ENCODE measurements at regions not wholly inside any gene's neighbourhood (a gene's known extent, or its start where the extent isn't known, plus 50 kb on each side); places are given as distances from the start of the nearest gene placed in this dataset.

DNA sequence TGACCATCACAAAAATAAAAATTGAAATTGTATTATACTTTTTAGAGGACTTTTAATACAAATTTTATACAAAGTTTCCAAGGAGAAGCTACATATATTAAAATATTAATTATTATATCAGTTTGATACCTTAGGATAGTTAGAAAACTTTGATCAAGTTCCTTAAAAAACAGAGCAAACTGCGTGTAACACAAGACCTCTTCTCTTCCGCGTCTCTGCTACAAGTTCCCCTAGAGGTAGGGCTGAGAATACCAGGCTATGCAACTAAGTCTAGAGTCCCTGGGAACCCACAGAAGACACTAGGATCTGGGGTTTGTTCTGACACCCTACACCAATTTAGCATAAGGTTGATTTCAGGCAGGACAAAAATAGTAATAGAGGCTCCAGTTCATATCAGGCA lies 319.0 kb downstream of the FOXG1 start:
- intact Hi-C loops (cut with DNase I), result no loop called here
- no peak for DNase-seq (ENCODE audit: low spot score)
- no peak for ATAC-seq

DNA sequence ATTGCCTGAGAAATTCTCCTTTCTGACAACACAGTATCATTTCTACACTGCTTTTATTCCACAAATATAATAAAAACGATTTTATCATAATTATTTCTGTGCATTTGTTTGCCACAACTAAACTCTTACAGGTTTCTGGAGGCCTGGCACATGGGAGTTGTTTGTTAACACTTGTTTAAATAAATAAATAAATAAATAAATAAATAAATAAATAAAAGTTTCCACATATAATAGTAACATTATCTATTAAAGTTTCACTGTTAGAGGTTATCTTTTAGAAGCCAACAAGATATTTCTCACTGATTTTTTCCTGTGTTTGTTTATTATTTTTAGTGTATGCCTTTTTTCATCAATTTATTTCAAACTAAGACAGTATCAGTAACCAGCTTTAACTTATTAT lies 323.3 kb downstream of the FOXG1 start:
- intact Hi-C loops (cut with DNase I), result no loop called here
- DNase-seq (ENCODE audit: low spot score) (no peak), ATAC-seq (no peak)

DNA sequence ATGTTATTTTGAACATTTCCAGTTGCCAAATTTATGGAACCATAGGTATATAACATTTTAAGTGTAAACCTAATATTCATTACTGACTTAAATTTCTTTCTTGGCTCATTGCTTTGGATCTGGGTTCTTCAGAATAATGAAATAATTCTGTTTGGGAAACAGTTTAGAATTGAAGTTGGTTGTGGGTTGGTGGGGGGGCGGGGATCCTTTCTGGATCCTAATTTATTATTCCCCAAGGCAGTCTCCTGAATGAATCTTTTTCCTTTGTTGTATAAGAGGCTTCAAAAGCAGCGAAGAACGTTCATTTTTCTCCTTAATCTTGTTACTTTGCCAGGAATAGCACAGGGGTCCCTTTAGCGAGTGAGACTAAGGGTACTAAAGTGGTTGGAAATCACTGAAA lies 325.5 kb downstream of the FOXG1 start:
- ATAC-seq, result no peak
- no peak for DNase-seq (ENCODE audit: low spot score)
- intact Hi-C loops (cut with DNase I), result no loop called here

DNA sequence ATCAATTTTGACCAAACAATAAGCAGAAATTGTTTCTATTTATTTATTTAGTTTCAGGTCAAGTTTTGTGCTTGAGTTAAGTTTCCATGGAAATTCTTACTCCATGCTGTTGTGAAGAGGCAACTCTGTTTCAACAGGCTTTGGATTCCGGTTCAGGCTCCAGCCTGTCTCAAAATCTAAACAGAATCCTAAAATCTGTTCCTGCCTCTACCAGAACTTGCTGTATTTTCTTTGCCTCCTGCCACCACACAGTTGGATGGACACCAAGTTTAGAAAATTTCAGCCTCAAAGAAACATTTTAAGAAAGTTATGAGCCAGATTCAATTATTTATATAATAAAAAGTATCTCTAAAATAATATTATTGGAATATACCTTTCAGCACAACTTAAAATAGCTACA lies 330.9 kb downstream of the FOXG1 start:
- intact Hi-C loops (cut with DNase I), result no loop called here
- no peak for ATAC-seq
- DNase-seq (ENCODE audit: low spot score), result no peak

DNA sequence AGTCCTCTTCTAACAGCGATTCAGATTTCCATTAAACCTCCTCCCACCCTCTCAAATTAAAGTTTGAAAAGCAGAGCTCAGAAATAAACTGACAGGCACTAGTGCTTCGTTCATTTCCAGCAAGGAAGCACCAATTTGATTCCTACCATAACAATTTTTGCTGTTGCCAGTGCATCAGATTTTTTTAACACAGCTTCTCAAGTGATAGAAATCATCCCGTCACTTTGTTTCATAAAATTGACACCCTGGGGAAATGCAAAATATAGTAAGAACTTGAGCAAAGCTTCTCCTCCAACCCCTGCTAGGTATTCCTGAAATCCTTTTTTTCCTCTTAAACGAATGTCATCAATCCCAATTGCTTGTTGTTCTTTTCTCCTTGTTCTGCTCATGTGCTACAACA lies 332.1 kb downstream of the FOXG1 start:
- intact Hi-C loops (cut with DNase I), result no loop called here
- no peak for DNase-seq (ENCODE audit: low spot score)
- ATAC-seq, result no peak

DNA sequence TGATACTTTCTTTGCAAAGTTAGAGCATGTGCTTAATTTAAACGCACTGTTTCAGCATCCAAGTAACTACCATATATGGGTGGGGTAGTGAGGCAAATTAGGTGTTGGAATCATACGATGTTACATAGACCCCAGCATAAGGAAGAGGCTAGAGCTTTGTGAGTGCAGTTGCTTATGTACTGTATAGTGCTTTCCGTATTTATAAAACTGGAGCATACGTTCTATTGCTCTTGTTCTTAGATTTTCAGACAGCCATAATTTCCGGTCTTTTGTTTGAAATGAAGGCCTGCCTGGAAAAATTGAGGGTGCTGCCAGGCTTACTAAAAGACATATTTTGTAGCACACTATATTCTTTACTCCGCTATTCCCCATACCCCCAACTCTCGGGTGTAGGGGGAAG lies 335.7 kb downstream of the FOXG1 start:
- intact Hi-C loops (cut with DNase I), result no loop called here
- ATAC-seq, result no peak

DNA sequence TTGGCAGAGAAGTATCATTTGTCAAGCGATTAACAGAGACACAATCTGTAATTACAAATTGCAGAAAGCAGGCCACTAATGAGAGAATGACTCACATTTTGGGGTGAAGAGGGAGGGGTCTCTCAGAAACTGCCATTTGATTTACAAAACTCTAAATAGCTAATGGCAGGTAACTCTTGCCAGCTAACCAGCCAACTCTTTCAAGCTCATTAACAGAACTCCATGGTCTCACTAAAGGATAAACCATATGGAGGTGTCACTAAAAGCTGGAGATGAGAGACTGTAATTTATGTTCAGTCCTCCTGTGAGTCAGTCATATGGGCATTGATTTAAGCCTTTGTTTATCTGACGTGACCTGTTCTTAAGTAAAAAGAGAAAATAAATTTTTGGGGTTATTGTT lies 336.4 kb downstream of the FOXG1 start:
- intact Hi-C loops (cut with DNase I), result no loop called here
- DNase-seq (ENCODE audit: low spot score) (no peak), ATAC-seq (no peak)

More for the DNA sequence above, 335.7 kb downstream of the FOXG1 start:
- no peak for DNase-seq (ENCODE audit: low spot score)

DNA sequence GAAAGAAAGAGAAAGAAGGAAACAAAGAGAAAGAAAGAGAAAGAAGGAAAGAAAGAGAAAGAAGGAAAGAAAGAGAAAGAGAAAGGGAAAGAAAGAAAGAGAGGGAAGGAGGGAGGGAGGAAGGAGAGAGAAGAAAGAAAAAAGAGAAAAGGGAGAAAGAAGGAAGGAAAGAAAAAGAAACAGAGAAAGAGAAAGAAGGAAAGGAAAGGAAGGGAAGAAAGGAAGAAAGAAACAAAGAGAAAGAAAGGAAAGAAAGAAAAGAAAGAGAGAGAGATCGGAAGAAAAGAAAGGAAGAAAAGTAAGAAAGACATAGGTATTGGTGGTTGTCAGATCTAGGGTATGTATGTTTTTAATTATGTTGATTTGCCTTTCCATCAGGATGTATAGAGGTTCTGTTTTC lies 342.3 kb downstream of the FOXG1 start:
- DNase-seq (ENCODE audit: low spot score) (no peak), ATAC-seq (no peak)
- intact Hi-C loops (cut with DNase I), result no loop called here

DNA sequence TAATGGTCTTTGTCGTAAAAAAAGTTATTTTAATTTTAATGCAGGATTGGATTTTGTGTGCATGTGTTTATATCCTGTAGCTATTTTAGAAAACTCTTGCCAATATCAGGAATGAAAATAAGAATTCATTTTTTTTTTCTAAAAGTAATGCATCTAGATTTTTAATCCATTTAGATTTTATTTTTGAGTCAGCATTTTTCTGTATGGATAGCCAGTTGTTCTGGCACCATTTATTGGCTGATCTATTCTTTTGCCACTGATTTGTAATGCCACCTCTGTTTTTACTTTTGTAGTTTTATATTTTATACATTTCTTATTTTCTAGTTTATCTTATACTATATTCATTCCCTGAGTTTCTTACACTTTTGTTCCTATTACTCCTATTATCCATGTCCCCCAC lies 343.0 kb downstream of the FOXG1 start:
- no peak for ATAC-seq

DNA sequence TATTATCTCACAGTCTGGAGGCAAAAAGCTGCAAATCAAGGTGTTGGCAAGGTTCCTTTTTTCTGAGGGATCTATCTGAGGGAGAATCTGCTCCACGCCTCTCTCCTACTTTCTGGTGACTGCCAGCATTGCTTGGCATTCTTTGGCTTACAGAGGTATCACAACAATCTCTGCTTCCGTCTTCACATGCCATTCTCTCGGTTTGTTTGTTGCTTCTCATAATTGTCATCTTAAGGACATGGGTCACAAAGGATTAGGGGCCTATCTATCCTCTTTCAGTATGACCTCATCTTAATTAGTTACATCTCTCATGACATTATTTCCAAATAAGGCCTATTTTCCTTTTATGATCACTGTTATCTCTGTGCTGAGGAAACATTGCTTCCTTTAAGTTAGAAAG lies 345.0 kb downstream of the FOXG1 start:
- intact Hi-C loops (cut with DNase I), result no loop called here
- DNase-seq (ENCODE audit: low spot score) (no peak), ATAC-seq (no peak)

More for the DNA sequence above, 343.0 kb downstream of the FOXG1 start:
- intact Hi-C loops (cut with DNase I), result no loop called here
- no peak for DNase-seq (ENCODE audit: low spot score)

DNA sequence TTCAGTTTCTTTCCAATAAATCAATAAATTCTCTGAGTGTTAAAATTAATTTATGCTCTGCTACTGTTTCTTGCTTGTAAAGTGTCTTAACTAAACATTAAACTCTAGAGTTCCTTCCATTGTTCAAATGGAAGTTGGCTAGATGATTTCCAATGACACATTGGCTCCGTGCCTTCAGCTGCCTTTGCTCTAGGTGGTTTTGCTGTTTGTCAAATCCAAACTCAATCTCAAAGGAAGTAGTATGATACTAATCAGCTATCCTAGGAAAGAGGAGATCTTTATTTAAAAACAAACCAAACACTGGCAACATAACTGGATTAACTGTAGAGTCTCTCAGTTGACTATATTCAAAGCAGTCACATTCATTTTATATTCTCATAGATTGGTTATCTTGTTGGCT lies 356.4 kb downstream of the FOXG1 start:
- intact Hi-C loops (cut with DNase I), result no loop called here
- ATAC-seq, result no peak
- DNase-seq (ENCODE audit: low spot score), result no peak

DNA sequence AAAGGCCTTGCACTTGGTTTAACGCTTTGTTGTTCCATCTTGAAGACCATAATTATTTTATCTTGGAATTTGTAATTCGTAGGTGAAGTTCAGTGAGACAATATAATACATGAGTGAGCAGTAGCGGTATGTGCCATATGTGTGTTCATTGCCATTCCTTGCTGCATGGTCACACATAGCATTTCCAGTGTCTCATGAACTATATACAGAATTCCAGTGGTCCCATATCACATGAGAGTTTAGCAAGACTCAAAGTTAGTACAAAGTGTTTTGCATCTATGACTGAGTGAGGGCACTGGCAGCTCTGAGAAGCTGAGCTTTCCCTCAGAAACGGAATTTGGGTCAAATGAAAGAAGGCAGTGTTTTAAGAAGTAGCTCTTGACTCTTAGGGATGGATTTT lies 359.8 kb downstream of the FOXG1 start:
- no peak for ATAC-seq
- DNase-seq (ENCODE audit: low spot score), result no peak
- intact Hi-C loops (cut with DNase I), result no loop called here

DNA sequence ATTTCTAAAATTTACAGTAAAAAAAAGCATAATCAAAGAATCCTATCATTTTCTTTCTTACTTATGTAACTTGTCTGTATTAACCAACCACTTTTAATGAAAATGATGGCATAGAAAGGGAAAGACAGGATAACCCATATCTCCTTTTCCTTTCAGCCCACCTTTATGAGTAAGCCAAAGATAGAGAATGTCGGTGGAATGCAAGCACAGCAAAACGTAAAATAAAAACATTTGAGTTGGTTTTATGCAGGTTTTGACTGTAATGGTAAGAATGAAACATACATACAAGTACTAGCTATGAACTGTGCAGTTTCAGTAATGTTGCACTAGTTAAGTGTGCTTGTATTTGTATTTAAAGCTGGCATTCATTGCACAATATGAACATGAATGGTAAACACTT lies 360.3 kb downstream of the FOXG1 start:
- ATAC-seq (no peak), DNase-seq (ENCODE audit: low spot score) (no peak)
- intact Hi-C loops (cut with DNase I), result no loop called here

DNA sequence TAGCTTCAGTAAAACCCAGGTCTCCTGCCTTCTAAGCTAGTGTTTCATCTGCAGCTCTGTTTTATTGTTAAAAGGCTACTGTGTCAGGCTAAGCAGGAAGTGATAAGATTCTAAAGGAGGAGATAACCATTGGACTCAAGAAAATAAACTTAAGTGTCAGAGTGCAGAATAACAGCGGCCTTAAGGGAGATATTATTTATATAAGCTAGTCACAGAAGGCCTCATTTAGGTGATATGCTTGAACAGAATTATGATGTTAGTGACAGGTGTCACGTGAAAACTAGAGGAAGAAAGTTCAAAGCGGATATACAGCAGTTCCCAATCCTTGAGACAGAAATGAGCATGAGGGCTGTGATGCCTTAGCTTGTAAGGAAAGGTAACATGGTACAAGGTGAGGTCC lies 373.4 kb downstream of the FOXG1 start:
- intact Hi-C loops (cut with DNase I), result no loop called here
- ATAC-seq (no peak), DNase-seq (ENCODE audit: low spot score) (no peak)

DNA sequence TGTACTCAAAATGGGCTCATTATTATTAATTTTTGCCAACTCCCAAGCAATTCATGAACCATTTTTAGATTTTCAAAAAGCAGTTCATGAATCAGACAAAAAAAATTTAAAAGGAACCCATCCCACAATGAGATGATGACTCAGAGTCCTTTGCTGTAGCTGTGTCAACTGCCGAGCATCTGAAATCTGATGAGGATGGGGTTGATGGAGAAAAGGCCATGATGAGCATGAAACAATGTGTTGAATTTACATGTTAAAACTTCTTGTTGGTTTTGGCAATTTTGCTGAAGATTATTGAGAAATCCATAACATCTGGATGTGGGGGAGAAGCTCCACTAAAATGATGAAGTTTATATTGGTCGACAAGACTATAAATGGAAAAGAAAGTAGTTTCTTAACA lies 378.0 kb downstream of the FOXG1 start:
- intact Hi-C loops (cut with DNase I), result no loop called here
- peak; percentile 77 for ATAC-seq
- DNase-seq (ENCODE audit: low spot score), result no peak

DNA sequence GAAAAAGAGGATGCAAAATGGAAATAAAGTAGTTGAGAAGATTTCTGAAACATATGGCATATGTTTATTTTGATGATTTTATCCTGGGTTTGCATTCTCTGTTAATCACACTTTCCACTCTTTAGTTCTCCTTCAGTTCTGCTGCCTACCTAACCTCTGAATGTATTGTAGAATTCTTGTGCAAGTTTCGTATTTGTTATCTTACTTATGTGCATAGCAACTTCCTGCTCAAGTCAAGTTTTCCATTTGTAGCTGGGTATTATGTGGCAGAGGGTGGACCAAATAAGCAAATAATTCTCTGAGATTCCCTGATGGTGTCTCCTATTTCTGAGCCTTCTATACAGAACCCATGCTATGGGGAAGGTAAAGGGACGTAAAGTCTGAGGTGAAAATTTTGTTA lies 381.6 kb downstream of the FOXG1 start:
- DNase-seq (ENCODE audit: low spot score) (no peak), ATAC-seq (no peak)
- intact Hi-C loops (cut with DNase I), result no loop called here

DNA sequence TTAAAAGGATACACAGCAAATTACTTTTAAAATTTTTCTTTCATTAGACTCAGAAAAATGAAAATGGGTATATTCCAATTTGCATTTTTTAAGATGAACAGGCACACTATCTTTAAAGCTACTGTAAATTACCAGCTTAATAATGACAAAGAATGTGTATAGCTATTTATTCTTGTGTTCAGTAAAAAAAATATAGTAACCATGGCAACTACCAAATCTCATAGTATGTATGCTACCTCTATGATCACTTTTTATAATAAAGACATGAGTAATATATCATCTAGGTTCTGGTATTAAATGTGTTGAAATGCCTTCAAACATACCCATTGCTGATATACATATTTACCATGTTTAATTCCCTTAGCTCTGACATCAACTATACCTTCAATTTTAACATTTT lies 383.2 kb downstream of the FOXG1 start:
- DNase-seq (ENCODE audit: low spot score) (no peak), ATAC-seq (no peak)
- intact Hi-C loops (cut with DNase I), result no loop called here

DNA sequence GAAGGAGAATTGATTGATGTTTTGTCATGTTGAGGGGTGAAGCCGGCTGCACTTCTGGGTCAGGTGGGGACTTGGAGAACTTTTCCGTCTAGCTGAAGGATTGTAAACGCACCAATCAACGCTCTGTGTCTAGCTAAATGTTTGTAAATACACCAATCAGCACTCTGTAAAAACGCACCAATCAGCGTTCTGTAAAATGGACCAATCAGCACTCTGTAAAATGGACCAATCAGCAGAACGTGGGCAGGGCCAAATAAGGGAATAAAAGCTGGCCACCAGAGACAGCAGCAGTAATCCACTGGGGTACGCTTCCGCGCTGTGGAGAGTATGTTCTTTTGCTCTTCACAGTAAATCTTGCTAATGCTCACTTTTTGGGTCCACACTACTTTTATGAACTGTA lies 384.1 kb downstream of the FOXG1 start:
- intact Hi-C loops (cut with DNase I), result no loop called here
- DNase-seq (ENCODE audit: low spot score), result no peak
- no peak for ATAC-seq

DNA sequence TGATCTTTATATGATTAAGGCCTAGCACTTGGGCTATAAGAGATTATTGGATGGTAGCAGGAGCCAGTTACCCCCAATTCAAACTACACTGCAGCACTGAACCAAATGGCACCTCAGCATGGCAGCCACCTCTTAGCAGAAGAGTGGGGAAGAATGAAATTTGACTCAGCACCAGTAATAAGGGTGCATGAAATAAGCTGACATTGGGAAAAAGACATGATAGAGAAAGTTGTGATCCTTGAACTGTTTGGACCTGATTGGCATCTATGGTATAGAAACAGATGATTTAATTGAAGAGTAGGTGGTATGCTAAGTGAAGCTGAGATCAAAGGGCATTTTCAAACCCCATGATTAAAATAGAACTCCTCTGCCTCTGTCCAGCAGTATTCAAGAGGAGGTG lies 389.5 kb downstream of the FOXG1 start:
- intact Hi-C loops (cut with DNase I), result no loop called here
- DNase-seq (ENCODE audit: low spot score) (no peak), ATAC-seq (no peak)

DNA sequence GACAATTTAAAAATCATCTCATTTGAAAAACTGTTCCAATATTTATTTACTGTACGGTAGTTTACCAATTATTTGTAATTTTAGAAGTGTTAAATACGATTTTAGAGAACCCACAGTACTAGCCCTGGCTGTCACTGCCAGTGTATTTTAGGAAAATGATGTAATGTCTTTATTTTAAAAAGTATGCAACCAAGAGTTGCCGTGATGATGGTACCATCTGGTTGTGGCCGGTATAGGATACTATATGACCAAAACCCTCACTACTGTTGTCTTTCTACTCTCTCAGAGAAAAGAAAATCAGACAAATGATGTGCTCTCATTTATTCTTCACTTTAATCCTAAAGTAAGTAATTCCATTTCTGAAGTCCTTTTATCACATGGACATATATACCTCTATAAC lies 395.0 kb downstream of the FOXG1 start:
- ATAC-seq (no peak), DNase-seq (ENCODE audit: low spot score) (no peak)
- intact Hi-C loops (cut with DNase I), result no loop called here

DNA sequence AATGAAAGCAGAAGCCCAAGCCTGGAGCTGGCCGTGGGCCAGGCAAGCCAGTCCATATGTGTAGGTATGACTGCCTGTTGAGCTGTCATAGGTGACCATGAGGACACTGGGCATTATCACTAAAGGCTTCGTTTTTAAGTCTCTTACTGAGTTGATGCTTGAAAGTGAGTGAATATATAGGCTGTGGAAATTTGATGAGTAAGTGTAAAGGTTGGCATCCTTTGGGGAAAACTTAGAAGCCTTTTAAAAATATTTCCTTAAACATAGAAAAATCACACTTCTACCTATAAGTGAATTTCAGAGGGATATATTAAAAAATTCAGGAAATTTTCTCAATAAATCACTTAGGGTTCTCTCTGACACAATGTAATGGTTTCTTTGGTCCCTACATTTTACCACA lies 396.5 kb downstream of the FOXG1 start:
- intact Hi-C loops (cut with DNase I), result no loop called here
- no peak for DNase-seq (ENCODE audit: low spot score)
- ATAC-seq, result no peak

DNA sequence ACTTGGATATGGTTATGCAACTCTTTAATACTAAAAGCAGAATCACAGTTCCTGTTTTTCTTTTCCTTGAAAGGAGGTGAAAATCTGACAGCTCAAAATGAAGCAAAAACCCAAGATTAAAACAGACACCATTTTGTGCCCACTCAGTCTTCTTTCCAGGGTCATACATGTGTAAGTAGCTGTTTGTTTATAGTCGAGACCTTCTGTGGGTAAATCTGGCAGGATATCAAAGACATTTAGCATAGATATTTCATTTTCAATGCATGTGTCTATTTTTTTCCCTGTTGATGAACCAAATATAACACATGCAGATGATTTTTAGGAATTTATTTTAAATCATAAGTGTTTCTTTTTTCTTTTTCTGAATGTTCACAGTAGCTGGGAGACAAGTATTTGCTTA lies 398.8 kb downstream of the FOXG1 start:
- intact Hi-C loops (cut with DNase I), result no loop called here
- no peak for DNase-seq (ENCODE audit: low spot score)
- ATAC-seq, result no peak
